M059J (cell line): ENCODE measurements at regions not wholly inside any gene's neighbourhood (a gene's known extent, or its start where the extent isn't known, plus 50 kb on each side); places are given as distances from the start of the nearest gene placed in this dataset.
"Not testable (repeated sequence)": the region's sequence is repeated elsewhere in the genome, so short reads cannot be mapped to it uniquely, and the experiment has no call there.

Experiments used
- DNase-seq: peaks from one replicate; pipeline ENCODE4 v3.0.0-alpha.2; 2012; ENCODE audit warnings: low read depth

GRCh38 chr3:144915202-144915601 lies 943.6 kb downstream of the DIPK2A start:
- no peak for DNase-seq

GRCh38 chr3:144921710-144922109 lies 950.1 kb downstream of the DIPK2A start:
- DNase-seq = peak; percentile 3

- DNase-seq = no peak
Observed at GRCh38 chr3:144923046-144923775, 951.6 kb downstream of the DIPK2A start.

- no peak for DNase-seq
Observed at GRCh38 chr3:144930431-144930830, 958.8 kb downstream of the DIPK2A start.

- no peak for DNase-seq
Observed at GRCh38 chr3:144931590-144931989, 960.0 kb downstream of the DIPK2A start.

GRCh38 chr3:144942093-144942837 lies 970.6 kb downstream of the DIPK2A start:
- DNase-seq = no peak

- DNase-seq = no peak
Observed at GRCh38 chr3:144942838-144943197, 971.2 kb downstream of the DIPK2A start.

- DNase-seq = no peak
Observed at GRCh38 chr3:144947895-144948294, 976.3 kb downstream of the DIPK2A start.

GRCh38 chr3:144948711-144949110 lies 977.1 kb downstream of the DIPK2A start:
- no peak for DNase-seq

GRCh38 chr3:144953959-144954358 lies 982.3 kb downstream of the DIPK2A start:
- DNase-seq = no peak

- no peak for DNase-seq
Observed at GRCh38 chr3:144957398-144958101, 985.9 kb downstream of the DIPK2A start.

- DNase-seq = no peak
Observed at GRCh38 chr3:144963810-144964209, 992.2 kb downstream of the DIPK2A start.

GRCh38 chr3:144966560-144966959 lies 994.9 kb downstream of the DIPK2A start:
- DNase-seq = no peak

GRCh38 chr3:144968750-144969350 lies 997.2 kb downstream of the DIPK2A start:
- DNase-seq = no peak

- not testable (repeated sequence) for DNase-seq
Observed at GRCh38 chr3:144984481-144984880, 1012.9 kb downstream of the DIPK2A start.

GRCh38 chr3:144989807-144990206 lies 1018.2 kb downstream of the DIPK2A start:
- no peak for DNase-seq

GRCh38 chr3:144995856-144996255 lies 1024.2 kb downstream of the DIPK2A start:
- DNase-seq = no peak

- DNase-seq = no peak
Observed at GRCh38 chr3:145005427-145005826, 1033.8 kb downstream of the DIPK2A start.

GRCh38 chr3:145006271-145006670 lies 1034.6 kb downstream of the DIPK2A start:
- no peak for DNase-seq

GRCh38 chr3:145013931-145014330 lies 1042.3 kb downstream of the DIPK2A start:
- no peak for DNase-seq

GRCh38 chr3:145015253-145015652 lies 1043.6 kb downstream of the DIPK2A start:
- no peak for DNase-seq

- DNase-seq = peak; percentile 8
Observed at GRCh38 chr3:145017959-145018358, 1046.3 kb downstream of the DIPK2A start.
